DOHH2 (cell line): ENCODE measurements at regions not wholly inside any gene's neighbourhood (a gene's known extent, or its start where the extent isn't known, plus 50 kb on each side); places are given as distances from the start of the nearest gene placed in this dataset.

Experiments
- EZH2phosphoT487 ChIP-seq: fragments of 200-600 bp; sonication (generic); IDR thresholded peaks from 2 replicates; pipeline ENCODE4 v1.6.1; 2017; ENCODE audit warnings: borderline replicate concordance, mild to moderate bottlenecking, antibody characterized with exemption, low read length, moderate library complexity, mixed read lengths
- TF ChIP-seq, protein P1 (sequence below): fragments of 200-600 bp; sonication (generic); IDR thresholded peaks from one replicate; pipeline ENCODE4 v1.5.1; 2014; ENCODE audit warnings: antibody characterized with exemption, mild to moderate bottlenecking, low read depth, low read length; ENCODE audit not compliant: poor library complexity, severe bottlenecking

- TF ChIP-seq, protein P1, sequence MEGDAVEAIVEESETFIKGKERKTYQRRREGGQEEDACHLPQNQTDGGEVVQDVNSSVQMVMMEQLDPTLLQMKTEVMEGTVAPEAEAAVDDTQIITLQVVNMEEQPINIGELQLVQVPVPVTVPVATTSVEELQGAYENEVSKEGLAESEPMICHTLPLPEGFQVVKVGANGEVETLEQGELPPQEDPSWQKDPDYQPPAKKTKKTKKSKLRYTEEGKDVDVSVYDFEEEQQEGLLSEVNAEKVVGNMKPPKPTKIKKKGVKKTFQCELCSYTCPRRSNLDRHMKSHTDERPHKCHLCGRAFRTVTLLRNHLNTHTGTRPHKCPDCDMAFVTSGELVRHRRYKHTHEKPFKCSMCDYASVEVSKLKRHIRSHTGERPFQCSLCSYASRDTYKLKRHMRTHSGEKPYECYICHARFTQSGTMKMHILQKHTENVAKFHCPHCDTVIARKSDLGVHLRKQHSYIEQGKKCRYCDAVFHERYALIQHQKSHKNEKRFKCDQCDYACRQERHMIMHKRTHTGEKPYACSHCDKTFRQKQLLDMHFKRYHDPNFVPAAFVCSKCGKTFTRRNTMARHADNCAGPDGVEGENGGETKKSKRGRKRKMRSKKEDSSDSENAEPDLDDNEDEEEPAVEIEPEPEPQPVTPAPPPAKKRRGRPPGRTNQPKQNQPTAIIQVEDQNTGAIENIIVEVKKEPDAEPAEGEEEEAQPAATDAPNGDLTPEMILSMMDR = no peak
- TF ChIP-seq EZH2phosphoT487 = no peak
Measured at GRCh38 chr5:103410172-103410571, 151.6 kb downstream of the MACIR start.
